Immature natural killer cell (primary cell): ENCODE measurements at regions not wholly inside any gene's neighbourhood (a gene's known extent, or its start where the extent isn't known, plus 50 kb on each side); places are given as distances from the start of the nearest gene placed in this dataset.
"Not testable (repeated sequence)": the region's sequence is repeated elsewhere in the genome, so short reads cannot be mapped to it uniquely, and the experiment has no call there.

Source experiments
- DNase-seq, 3 donors: peaks; one replicate each; pipeline ENCODE4 v3.0.0; 2022; ENCODE audit warnings: mixed read lengths in 1 of 3
- H3K27ac Mint-ChIP-seq, 6 donors: one replicate each; pipeline ENCODE4 v1.8.0; 2020; ENCODE audit warnings: mixed read lengths in 6 of 6, mild to moderate bottlenecking in 5 of 6, inconsistent platforms in 4 of 6, moderate library complexity in 3 of 6
- H3K27me3 Mint-ChIP-seq, 3 donors: one replicate each; pipeline ENCODE4 v1.8.0; 2020 to 2021; ENCODE audit warnings: low read depth in 3 of 3, mild to moderate bottlenecking in 3 of 3, mixed read lengths in 3 of 3, moderate library complexity in 3 of 3, inconsistent platforms in 1 of 3
- H3K36me3 Mint-ChIP-seq, 3 donors: one replicate each; pipeline ENCODE4 v1.8.0; 2020; ENCODE audit warnings: mixed read lengths in 3 of 3, inconsistent platforms in 2 of 3, mild to moderate bottlenecking in 2 of 3
- H3K4me1 Mint-ChIP-seq, 2 donors: one replicate each; pipeline ENCODE4 v1.8.0; 2020; ENCODE audit warnings: inconsistent platforms in 2 of 2, mild to moderate bottlenecking in 2 of 2, mixed read lengths in 2 of 2, moderate library complexity in 1 of 2
- H3K4me3 Mint-ChIP-seq, 5 donors: one replicate each; pipeline ENCODE4 v1.8.0; 2020; ENCODE audit warnings: mild to moderate bottlenecking in 5 of 5, mixed read lengths in 5 of 5, inconsistent platforms in 3 of 5, moderate library complexity in 3 of 5
- H3K9me3 Mint-ChIP-seq, 6 donors: one replicate each; pipeline ENCODE4 v1.8.0; 2020; ENCODE audit warnings: mild to moderate bottlenecking in 6 of 6, mixed read lengths in 6 of 6, inconsistent platforms in 4 of 6, moderate library complexity in 3 of 6

- H3K4me1 Mint-ChIP-seq, H3K36me3 Mint-ChIP-seq, H3K4me3 Mint-ChIP-seq, H3K27ac Mint-ChIP-seq, H3K27me3 Mint-ChIP-seq, H3K9me3 Mint-ChIP-seq, DNase-seq: not testable (repeated sequence)
Observed at GRCh38 chr7:6955385-6955784, 129.3 kb upstream of the CCZ1B start.

DNA sequence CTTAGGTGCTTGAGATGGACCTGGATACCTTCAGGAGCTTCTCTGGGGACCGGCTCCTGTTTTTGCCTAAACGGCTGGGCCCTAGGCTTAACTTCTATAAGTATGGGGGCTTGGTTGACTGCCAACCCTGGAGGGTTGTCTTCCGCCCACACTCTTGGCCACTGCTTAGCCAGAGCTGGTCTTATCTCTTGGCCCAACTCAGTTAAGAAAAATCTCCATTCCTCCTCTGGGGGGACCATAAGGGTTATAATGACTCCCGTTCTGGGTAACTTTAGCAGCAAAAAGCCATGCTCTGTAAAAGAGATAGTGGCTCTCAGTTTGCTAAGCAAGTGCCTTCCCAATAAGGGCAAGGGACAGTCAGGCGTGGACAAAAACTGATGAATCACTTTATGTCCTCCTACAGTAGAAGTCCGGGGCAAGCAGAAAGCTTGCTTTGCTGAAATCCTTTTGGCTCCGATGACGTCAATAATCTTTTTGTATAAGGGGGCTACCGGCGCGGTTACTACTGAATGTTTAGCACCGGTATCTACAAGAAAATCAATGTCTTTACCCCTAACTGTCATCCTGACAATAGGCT lies 130.0 kb upstream of the CCZ1B start:
- H3K9me3 Mint-ChIP-seq, H3K27me3 Mint-ChIP-seq, H3K4me3 Mint-ChIP-seq, H3K4me1 Mint-ChIP-seq, H3K36me3 Mint-ChIP-seq, H3K27ac Mint-ChIP-seq, DNase-seq: not testable (repeated sequence)

DNA sequence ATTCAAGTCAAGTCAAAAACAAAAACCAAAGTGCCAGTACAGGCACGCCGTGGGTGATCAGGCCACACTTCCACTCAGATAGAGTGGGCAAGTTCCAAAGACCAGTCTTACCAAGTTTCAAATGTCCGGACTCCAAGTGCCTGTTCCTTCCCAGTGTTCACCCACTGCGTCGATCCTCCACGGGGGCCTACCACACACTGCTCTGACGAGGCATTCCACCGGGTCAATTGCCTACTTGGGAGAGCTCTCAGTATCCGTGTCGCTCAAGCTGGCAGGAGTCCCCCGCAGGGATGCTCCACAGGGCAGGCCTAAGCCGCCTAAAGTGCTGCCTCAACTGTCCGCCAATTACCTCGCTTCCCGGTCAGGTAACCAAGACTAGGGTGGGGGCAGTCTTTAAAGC lies 132.3 kb upstream of the CCZ1B start:
- not testable (repeated sequence) for H3K4me3 Mint-ChIP-seq, DNase-seq, H3K9me3 Mint-ChIP-seq, H3K36me3 Mint-ChIP-seq, H3K27ac Mint-ChIP-seq, H3K27me3 Mint-ChIP-seq, H3K4me1 Mint-ChIP-seq

DNA sequence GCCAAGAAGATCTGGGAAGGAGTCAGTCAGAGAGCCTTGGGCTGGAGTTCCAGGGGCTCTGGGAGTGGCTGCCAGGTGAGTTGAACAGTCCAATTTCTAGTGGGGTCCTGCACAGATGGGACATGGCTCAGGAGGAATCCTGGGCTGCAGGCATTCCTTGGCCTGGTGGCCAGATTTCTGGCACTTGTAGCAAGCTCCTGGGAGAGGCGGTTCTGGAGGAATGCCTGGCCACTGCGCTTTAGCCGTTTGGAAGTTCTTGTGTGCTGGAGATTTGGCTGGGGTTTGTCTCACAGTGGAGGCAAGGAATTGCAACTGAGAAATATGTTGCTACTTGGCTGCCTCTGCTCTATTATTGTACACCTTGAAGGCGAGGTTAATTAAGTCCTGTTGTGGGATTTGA lies 133.9 kb upstream of the CCZ1B start:
- not testable (repeated sequence) for DNase-seq, H3K9me3 Mint-ChIP-seq, H3K27me3 Mint-ChIP-seq, H3K36me3 Mint-ChIP-seq, H3K4me3 Mint-ChIP-seq, H3K4me1 Mint-ChIP-seq, H3K27ac Mint-ChIP-seq

GRCh38 chr7:6962871-6963270 lies 136.8 kb upstream of the CCZ1B start:
- H3K4me3 Mint-ChIP-seq, H3K27ac Mint-ChIP-seq, H3K4me1 Mint-ChIP-seq, H3K36me3 Mint-ChIP-seq, H3K9me3 Mint-ChIP-seq, DNase-seq, H3K27me3 Mint-ChIP-seq: not testable (repeated sequence)

DNA sequence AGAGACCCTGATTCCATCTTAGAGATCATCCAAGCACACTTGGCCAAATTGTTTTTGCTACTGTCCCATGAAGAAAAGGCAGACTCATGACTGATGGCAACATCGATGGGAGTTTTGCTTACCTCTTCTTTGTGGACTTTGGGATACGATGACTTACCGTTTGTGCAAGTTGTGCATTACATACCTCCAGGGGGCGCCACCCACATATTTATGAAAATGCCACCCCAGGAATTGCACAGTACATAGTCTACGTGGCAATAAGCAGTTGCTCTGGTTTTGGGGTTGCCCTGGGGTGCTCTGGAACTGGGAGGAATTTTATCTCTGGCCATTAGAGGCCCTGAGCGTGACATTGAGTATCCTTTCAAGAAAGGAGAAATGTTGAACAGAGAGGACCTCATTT lies 139.0 kb upstream of the CCZ1B start:
- peaks cover 1 to 11% (median 6%) of the 10 kb centered on the region in 3 donors for H3K27me3 Mint-ChIP-seq
- not testable (repeated sequence) for H3K36me3 Mint-ChIP-seq, H3K27ac Mint-ChIP-seq, H3K4me3 Mint-ChIP-seq, H3K4me1 Mint-ChIP-seq, H3K9me3 Mint-ChIP-seq
- peak; percentile 3 to 33 (median 5) for DNase-seq

DNA sequence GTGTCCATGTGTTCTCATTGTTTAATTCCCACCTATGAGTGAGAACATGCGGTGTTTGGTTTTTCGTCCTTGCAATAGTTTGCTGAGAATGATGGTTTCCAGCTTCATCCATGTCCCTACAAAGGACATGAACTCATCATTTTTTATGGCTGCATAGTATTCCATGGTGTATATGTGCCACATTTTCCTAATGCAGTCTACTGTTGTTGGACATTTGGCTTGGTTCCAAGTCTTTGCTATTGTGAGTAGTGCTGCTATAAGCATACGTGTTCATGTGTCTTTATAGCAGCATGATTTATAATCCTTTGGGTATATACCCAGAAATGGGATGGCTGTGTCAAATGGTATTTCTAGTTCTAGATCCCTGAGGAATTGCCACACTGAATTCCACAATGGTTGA lies 144.1 kb upstream of the CCZ1B start:
- not testable (repeated sequence) for H3K36me3 Mint-ChIP-seq, H3K27ac Mint-ChIP-seq, H3K9me3 Mint-ChIP-seq, DNase-seq, H3K27me3 Mint-ChIP-seq, H3K4me1 Mint-ChIP-seq, H3K4me3 Mint-ChIP-seq

DNA sequence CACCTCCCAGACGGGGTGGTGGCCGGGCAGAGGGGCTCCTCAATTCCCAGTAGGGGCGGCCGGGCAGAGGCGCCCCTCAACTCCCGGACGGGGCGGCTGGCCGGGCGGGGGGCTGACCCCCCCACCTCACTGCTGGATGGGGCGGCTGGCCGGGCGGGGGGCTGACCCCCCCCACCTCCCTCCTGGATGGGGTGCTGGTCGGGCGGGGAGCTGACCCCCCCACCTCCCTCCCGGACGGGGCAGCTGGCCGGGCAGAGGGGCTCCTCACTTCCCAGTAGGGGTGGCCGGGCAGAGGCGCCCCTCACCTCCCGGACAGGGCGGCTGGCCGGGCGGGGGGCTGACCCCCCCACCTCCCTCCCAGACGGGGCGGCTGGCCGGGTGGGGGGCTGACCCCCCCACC lies 148.8 kb upstream of the CCZ1B start:
- H3K4me3 Mint-ChIP-seq, H3K27me3 Mint-ChIP-seq, H3K4me1 Mint-ChIP-seq, H3K36me3 Mint-ChIP-seq, DNase-seq, H3K27ac Mint-ChIP-seq, H3K9me3 Mint-ChIP-seq: not testable (repeated sequence)

- not testable (repeated sequence) for H3K4me1 Mint-ChIP-seq, DNase-seq, H3K4me3 Mint-ChIP-seq, H3K27me3 Mint-ChIP-seq, H3K9me3 Mint-ChIP-seq, H3K27ac Mint-ChIP-seq, H3K36me3 Mint-ChIP-seq
Observed at GRCh38 chr7:6975346-6975745, 149.3 kb upstream of the CCZ1B start.

DNA sequence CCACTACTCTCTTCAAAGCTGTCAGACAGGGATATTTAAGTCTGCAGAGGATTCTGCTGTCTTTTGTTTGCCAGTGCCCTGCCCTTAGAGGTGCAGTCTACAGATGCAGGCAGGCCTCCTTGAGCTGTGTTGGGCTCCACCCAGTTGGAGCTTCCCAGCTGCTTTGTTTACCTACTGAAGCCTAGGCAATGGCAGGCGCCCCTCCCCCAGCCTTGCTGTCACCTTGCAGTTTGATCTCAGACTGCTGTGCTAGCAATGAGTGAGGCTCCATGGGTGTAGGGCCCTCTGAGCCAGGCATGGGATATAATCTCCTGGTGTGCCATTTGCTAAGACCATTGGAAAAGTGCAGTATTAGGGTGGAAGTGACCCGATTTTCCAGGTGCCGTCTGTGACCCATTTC lies 151.3 kb upstream of the CCZ1B start:
- not testable (repeated sequence) for H3K4me1 Mint-ChIP-seq, H3K36me3 Mint-ChIP-seq, DNase-seq, H3K4me3 Mint-ChIP-seq, H3K9me3 Mint-ChIP-seq, H3K27ac Mint-ChIP-seq, H3K27me3 Mint-ChIP-seq

DNA sequence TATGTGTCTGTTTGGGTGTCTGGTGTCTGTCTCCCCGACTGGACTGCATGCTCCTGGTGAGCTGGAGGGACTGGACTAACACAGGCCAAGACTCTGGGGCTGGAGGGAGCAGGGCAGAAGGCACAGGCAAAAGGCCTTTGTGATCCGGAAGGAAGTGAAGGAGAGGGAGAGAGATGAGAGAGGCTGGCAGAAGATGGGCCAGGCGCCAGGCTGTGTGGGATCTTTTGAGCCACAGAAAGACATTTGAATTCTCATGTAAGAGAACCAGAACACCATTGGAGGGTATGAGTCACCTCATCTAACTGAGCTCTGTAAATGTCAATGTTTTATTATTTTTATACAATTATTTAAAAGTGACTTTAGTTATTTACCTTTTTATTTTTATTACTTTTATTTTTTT lies 152.3 kb upstream of the CCZ1B start:
- not testable (repeated sequence) for H3K27me3 Mint-ChIP-seq

DNA sequence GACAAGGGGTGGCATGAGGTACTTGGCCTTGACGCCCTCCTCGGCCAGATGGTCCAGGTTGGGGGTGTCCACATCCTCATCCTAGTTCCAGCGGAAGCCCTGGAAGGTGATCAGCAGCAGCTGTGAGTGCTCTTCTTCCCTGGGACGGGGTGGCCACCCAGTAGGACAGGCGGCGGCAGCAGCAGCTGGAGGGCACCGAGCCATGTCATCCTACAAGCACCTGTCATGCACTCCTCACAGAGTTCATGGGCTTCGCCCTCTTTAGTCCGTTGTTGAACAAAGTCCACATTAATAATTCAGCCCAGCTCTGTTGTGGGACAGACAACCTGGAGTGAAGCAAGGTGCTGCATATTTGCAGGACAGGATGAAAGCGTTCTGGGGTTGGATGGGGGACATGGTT lies 153.4 kb upstream of the CCZ1B start:
- not testable (repeated sequence) for H3K4me1 Mint-ChIP-seq, H3K4me3 Mint-ChIP-seq, H3K36me3 Mint-ChIP-seq, H3K9me3 Mint-ChIP-seq, H3K27ac Mint-ChIP-seq, DNase-seq
- H3K27me3 Mint-ChIP-seq, result peaks cover 3 to 11% (median 6%) of the 10 kb centered on the region in 3 donors

More for the DNA sequence above, 152.3 kb upstream of the CCZ1B start:
- H3K27ac Mint-ChIP-seq, H3K4me1 Mint-ChIP-seq, H3K9me3 Mint-ChIP-seq, DNase-seq, H3K36me3 Mint-ChIP-seq, H3K4me3 Mint-ChIP-seq: not testable (repeated sequence)

DNA sequence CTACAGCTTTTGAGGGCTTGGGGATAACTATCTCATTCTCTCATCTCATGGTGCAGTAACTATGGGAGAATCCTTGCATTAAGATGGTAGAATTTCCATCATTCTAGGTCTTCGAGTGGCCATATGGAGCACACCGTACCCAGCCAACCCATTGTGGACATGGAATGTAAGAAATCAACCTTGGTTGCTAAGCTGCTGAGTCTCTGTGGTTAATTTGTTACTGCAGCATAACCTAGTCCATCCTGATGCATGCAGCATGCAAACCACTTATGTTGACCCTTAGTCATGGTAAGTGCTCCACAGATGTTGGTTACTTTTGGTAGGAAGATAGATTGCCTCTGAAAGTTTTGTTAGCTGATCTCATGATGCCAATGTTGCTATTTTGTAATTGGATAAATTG lies 156.3 kb upstream of the CCZ1B start:
- not testable (repeated sequence) for H3K4me1 Mint-ChIP-seq, H3K9me3 Mint-ChIP-seq, H3K27ac Mint-ChIP-seq

GRCh38 chr7:6986892-6987291 lies 160.8 kb upstream of the CCZ1B start:
- not testable (repeated sequence) for H3K27ac Mint-ChIP-seq, H3K36me3 Mint-ChIP-seq

More for the DNA sequence above, 156.3 kb upstream of the CCZ1B start:
- not testable (repeated sequence) for H3K4me3 Mint-ChIP-seq, H3K36me3 Mint-ChIP-seq, DNase-seq, H3K27me3 Mint-ChIP-seq

DNA sequence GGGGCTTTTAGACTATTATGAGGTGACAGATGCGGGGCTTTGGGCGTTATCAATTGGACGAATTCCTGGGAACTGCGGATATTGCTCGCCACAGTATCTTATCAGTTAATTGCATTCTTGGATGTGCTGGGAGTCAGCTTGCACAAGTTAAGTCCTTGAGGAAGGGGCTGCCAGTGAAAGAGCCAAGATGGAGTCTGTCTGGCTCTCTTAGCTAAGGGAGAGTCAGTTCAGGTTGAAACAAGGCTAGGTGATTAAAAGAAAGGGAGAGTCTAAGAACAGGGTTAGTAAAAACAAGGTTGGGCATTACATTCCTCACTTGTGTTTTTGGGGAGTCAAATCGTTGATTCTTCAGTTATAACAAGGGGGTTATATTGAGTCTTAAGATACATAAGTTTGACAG lies 162.5 kb upstream of the CCZ1B start:
- H3K4me3 Mint-ChIP-seq, H3K27ac Mint-ChIP-seq, H3K9me3 Mint-ChIP-seq, DNase-seq, H3K27me3 Mint-ChIP-seq, H3K36me3 Mint-ChIP-seq, H3K4me1 Mint-ChIP-seq: not testable (repeated sequence)

More at GRCh38 chr7:6986892-6987291, 160.8 kb upstream of the CCZ1B start:
- not testable (repeated sequence) for H3K4me3 Mint-ChIP-seq, DNase-seq, H3K4me1 Mint-ChIP-seq, H3K9me3 Mint-ChIP-seq
- peaks cover 6 to 13% (median 8%) of the 10 kb centered on the region in 3 donors for H3K27me3 Mint-ChIP-seq

- not testable (repeated sequence) for H3K27me3 Mint-ChIP-seq, DNase-seq, H3K4me1 Mint-ChIP-seq, H3K27ac Mint-ChIP-seq, H3K4me3 Mint-ChIP-seq, H3K36me3 Mint-ChIP-seq, H3K9me3 Mint-ChIP-seq
Observed at GRCh38 chr7:6989968-6990367, 163.9 kb upstream of the CCZ1B start.
